GM18867 (cell line): ENCODE measurements at regions not wholly inside any gene's neighbourhood (a gene's known extent, or its start where the extent isn't known, plus 50 kb on each side); places are given as distances from the start of the nearest gene placed in this dataset.
"Not testable (repeated sequence)": the region's sequence is repeated elsewhere in the genome, so short reads cannot be mapped to it uniquely, and the experiment has no call there.

ENCODE experiments used
- ATAC-seq: cut with Tn5 transposase; IDR thresholded peaks from one replicate; pipeline ENCODE4 v1.9.1; 2021; ENCODE audit warnings: mild to moderate bottlenecking, moderate library complexity; ENCODE audit not compliant: unreplicated experiment

DNA sequence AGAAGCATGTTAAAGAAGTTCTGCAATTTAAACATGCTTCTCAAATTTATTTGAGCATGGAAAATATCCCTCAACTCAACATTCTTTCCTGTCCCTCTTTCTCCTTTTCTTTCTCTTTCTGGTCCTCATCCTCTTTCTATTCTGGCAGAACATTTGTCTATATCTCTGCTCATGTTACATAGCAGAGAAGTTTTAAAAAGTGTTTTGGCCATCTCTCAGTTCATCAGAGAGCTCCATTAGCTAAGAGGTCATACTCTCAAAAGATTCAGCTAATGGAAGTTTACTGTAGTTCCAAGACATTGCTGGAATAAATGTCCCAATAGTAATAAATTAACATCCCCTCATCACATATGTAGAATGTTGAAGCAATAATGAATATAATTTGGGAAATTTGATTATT is 53.5 kb downstream of the XCL2 start:
- no peak for ATAC-seq

DNA sequence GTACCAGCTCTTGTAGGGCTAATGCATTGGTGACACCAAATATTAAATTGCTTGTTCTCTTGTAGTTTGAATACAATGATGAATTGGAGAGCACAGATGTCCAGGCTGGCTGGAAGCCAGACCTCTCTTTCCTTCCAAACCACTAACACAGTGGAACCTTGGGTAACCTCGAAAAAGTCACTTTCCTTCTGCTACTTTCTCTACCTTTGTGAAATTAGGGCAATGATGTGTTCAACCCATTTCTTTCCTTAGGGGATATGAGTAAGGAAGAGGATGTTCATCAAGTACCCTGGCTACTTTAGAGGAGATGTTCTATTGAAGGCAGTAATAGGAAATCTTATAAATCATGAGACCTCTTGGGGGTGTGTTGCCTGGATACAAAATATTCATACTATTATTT is 55.7 kb downstream of the XCL2 start:
- ATAC-seq: no peak

DNA sequence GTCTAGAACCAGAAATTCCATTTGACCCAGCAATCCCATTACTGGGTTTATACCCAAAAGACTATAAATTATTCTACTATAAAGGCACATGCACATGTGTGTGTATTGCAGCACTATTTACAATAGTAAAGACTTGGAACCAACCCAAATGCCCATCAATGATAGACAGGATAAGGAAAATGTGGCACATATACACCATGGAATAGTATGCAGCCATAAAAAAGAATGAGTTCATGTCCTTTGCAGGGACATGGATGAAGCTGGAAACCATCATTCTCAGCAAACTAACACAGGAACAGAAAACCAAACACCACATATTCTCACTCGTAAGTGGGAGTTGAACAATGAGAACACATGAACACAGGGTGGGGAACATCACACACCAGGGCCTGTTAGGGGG is 57.0 kb downstream of the XCL2 start:
- not testable (repeated sequence) for ATAC-seq

DNA sequence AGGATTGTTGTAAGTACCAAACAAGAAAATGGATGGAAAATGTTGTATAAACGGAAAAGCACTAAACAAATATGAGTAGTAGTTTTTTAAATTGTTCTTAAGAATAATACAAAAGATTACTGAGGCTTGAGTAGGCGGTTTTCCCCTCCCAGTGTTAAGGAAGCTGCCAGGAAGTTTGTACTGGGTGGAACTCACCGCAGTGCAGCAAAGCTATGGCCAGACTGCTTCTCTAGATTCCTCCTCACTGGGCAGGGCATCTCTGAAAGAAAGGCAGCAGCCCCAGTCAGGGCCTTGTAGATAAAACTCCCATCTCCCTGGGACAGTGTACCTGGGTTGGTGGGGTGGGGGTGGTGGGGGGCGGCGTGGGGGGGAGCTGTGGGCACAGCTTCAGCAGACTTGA is 58.7 kb downstream of the XCL2 start:
- ATAC-seq: no peak

DNA sequence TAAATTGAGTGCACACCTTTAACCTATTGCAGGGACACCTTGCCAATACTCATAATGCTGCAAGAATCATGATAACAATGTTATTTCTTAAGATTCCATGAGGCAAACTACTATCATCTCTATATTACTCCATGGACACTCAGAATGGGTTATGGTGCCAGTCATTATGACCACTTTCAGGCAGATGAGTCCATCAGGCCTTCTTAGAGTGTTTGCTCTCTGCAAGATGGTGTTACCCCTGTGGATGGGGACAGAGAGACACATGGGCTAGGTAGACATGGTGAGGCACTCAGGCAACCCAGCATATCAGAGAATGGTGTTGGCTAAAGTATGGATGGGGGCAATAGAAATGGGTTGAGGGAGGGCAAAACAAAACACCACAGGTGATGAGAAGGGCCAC is 59.7 kb downstream of the XCL2 start:
- ATAC-seq: no peak

DNA sequence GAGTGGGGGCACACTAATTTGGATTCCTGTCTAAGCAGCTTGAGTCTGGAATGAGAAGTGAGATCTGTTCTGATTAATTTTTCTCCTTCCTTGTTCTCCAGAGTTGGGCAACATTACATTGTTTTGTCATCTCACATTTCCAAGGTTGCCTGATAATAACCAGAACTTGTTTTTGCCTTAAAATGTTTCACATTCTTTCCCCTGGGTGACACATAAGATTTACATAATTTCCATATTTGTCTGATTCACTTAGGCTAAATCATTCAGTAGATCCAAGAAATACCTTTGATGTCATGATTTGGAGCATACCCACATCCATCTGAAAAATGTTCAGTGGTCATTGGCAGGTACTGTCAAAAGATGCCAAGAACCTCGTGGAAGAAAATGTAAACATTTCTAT is 60.3 kb downstream of the XCL2 start:
- no peak for ATAC-seq

DNA sequence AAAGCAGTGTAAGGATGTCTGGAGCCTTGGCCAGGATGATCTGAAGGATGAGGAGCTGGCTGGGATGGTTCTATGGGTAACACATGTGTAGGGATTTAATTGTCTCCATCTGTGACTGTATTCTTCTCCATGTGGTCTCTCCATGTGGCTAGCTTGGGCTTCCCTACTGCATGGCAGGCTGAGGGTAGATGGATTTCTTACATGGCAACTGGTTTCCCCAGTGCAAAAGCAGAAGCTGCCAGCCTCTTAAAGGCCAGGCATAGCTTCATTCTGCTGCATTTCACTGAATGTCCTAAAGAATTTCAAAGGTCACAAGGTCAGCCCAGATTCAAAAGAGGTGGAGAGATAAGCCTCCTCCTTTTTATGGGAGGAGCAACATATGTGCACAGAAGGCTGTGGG is 61.7 kb downstream of the XCL2 start:
- no peak for ATAC-seq

DNA sequence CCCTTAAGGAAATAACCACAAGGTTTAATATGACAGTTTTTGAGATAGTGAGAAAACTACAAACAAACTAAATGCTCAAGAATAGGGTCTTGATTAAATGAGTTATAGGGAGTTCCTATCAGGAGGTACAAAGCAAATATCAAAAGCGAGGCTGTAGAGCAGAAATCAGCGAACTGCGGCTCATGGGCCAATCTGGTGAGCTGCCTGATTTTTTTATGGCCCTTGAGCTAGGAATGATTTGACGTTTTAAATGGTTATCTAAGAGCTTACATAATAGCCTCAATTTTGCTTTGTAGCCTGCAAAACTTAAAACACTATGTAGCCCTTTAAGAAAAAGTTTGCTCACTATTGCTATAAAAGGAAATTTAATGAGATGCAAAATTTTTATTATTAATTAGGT is 62.2 kb downstream of the XCL2 start:
- ATAC-seq: no peak

DNA sequence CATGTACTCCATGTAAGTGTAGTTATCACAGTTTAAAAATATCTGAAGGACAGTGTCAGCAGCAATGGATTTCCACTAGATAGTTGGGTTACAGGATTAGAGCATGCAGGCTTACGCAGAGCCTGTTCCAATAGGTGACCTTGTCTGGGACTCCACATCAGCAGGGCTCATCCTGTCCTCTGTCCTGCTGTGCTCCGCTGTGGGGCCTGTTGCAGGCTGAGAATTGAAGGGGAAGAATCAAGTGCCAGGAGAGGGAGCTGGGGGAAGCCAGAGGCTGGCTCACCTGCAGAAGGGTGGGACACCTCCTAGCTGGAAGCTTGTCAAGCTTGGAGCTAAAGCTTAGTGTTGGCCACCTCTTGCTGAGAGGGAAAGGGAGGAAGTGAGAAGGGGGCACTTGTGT is 62.8 kb downstream of the XCL2 start:
- ATAC-seq: no peak

DNA sequence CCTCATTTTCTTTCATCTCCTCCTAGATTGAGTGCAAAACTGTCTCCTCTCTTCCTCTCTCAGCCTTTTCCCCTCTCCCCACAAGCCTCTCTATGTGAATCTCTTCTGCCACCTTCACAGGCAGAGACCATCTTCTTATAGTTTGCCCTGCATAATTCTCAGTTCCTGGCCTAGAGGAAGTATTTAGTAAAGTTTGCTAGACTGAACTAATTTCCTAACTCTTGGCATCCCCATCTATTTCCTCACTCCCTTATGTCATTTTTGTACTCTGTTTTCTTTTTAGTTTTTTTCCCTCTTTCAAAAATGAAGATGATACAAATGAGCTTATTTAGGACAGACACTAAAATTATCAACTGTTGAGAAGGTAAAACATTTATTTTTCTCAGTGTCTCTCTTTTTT is 66.0 kb downstream of the XCL2 start:
- no peak for ATAC-seq

DNA sequence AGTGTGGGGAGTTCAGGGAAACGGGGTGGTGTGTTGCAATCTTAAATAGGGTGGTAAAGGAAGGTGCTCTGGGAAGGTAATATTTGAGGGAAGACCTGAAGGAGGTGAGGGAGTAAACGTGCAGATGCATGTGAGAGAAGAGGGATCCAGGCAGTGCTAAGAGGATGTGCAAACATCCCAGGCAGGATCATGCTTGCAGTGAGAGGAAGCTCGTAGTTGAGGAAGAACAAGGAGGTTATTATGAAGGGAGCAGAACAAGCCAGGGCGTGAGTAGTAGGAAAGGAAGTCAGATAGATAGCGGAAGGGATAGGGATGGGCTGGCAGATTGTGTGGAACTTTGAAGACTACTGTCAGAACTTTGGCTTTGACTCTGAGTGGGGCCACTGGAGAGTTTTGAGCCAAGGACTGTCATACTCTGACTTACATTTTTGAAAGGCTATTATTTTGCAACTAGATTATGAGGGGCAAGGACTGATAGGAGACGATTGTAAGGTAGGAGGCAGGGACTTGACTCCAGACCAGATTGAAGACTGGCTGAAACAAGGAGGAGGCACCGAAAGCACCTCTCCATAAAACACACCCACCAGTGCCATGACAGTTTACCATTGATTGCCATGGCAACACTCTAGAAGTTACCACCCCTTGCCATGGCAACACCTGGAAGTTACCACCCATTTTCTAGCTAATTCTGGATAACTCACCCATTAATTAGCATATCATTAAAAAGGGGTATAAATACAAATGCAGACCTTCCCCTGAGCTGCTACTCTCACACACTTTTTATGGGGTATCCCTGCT is 67.0 kb downstream of the XCL2 start:
- no peak for ATAC-seq

DNA sequence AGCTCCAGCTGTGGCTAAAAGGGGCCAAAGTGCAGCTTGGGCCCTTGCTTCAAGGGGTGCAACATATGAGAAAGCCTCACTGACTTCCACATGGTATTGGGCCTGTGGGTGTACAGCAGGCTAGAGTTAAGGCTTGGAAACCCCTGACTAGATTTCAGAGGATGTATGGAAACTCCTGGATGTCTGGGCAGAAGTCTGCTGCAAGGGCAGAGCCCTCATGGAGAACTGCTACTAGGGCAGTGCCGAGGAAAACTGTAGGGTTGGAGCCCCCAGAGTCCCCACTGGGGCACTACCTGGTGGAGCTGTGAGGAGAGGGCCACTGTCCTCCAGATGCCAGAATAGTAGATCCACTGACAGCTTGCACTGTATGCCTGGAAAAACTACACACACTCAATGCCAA is 69.5 kb downstream of the XCL2 start:
- ATAC-seq: no peak

DNA sequence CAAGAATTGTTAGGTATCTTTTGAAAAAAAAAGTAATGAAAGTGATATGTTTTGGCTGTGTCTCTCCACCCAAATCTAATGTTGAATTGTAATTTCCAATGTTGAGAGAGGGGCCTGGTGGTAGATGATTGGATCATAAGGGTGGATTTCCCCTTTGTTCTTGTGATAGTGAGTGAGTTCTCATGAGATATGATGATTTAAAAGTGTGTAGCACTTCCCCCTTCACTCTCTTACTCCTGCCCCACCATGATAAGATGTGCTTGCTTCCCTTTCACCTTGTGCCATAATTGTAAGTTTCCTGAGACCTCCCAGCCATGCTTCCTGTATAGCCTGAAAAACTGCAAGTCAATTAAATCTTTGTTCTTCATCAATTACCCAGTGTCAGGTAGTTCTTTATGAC is 70.7 kb downstream of the XCL2 start:
- no peak for ATAC-seq

DNA sequence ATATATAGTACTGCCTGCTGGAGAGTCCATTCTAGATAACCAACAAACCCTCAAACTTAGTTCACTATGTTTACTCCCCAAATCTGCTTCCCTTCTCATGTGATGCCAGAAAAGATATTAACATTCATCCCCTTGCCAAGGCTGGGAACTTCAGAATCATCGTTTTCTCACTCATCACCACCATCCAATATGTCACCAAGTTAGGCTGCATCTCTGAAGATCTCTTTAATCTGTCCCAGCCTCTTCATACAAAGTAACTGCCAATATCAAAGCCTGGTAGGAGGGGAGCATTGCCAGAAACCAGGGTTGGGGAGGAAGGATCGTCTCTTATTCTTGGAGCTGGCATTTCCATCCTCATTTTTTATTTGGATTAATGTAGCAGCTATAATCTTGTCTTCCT is 71.6 kb downstream of the XCL2 start:
- ATAC-seq: no peak

DNA sequence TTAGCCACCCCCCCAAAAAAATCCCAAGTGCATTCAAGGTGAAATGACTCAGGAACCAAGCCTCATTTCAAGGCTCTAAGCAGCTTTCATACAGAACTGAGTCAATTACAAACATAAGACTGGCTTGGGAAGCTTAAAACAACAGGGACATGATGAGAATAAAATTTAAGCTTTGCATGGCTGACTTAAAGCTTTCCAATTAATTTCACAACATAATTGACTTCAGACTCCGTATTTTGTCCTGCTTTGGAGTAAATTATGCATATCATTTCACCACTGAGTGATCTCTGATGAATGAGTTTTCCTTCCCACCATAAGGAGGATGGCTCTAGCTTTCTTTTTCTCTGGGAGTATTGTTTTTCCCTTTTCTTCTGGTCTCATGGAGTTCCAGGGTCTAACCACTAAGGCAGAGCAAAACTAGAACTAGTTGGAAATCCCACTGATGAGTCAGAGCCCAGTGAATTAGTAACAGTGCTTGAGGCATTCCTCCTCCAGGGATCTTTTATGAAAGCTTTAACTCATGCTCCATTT is 72.8 kb downstream of the XCL2 start:
- ATAC-seq: no peak

DNA sequence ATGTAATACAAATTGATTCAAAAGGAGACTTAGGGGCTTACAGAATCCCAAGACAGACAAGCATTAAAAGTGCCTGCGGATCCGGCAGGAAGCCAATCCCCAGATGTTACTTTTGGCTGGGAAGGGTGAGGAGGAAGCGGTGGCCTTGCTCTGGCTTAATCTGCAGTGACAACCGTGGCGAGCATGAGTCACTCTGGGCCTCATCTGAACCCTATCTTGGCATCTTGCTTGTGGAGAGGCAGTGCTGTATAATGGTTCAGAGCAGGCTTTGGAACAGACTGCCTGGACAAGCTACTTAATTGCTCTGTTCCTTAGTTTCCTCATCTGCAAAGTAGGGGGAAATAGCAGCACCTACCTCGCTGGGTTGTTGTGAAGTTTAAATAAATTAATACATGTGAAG is 74.1 kb downstream of the XCL2 start:
- no peak for ATAC-seq

DNA sequence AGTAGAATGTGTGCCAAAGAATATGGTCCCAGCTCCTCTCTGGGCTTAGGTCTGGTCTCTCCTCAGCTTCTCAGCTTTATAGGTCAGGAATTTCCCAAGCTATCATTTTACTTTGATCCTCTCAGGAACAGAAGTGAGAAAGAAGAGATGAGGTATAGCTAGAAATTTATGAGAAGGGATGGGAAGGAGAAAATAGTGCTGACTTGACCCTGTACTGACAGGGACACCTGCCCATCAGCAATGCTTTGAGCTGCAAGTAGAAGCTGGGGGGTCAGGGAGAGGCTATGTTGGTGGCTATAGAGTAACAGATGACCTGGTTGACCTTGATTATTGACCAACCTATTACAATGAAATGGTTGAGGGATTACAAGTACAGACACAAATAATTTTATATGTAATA is 75.0 kb downstream of the XCL2 start:
- no peak for ATAC-seq

DNA sequence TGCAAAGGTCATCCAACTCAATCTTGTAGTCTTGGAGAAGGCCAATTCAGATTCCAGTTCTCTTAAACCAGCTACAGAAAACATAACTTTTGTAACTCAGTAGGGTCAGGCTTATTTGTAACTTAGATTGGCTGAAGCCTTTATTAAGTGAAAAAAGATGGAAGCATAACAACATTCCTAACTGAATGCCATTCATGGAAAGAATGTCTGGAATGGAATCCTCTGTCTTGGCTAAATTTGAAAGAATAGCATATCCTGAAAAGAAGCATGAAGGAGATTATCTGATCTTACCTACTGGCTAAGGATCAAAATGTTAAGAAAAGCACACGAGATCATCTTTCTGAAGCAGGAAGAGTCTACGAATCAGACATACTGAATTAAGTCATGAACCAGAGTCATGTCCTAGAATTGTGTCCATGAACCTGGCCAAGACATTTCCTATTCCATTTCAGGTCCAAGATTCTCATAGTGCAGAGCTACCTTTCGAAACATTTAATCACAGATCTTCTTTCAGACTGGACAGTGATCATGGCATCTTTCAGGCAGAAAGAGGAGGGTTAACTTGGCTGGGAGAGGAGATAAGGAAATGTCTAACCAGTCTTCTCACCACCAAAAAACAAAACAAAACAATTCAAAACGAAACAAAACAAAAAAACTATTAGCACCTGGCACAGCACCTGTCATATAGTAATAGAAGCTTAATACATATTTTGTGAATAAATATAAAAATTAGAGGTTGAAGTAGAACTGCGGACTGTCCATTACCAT is 75.6 kb downstream of the XCL2 start:
- ATAC-seq: no peak

DNA sequence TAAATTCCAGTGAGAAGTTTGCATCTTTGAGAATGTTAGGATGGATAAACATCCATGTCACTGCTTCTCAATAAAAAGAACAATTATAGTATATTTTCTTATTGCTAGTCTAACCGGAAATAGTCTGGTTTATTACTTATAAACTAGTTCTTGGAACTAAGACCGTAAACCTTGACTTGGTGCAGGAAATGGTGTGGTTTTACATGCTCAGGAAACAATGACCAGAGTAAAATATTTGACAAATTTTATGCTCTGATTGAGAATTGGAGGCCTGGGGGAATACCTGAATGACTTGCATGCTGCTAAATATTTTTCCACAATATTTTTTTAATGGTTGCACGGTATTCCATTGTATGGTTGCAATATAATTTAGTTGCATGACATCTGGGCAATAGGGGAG is 76.3 kb downstream of the XCL2 start:
- ATAC-seq: no peak

DNA sequence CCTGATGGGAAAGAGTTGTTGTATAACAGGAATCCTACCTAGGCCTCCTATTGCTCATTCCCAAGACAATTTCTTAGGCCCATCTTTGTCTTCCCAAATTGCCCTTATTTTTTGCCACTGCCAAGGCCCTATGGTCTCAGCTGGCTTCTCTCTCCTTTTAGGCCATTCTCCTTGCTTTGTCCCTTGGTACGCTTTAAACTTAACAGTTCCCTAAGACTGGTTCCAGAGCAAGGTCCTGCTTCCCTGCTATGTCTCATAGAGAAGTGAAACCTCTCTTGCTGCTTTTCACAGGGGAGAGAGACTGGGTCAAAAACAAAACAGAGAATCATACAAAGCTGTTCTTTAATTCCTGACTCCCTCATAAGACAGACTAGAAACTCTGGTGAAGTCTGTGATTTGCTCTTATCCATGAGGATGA is 77.1 kb downstream of the XCL2 start:
- peak; percentile 60 for ATAC-seq

DNA sequence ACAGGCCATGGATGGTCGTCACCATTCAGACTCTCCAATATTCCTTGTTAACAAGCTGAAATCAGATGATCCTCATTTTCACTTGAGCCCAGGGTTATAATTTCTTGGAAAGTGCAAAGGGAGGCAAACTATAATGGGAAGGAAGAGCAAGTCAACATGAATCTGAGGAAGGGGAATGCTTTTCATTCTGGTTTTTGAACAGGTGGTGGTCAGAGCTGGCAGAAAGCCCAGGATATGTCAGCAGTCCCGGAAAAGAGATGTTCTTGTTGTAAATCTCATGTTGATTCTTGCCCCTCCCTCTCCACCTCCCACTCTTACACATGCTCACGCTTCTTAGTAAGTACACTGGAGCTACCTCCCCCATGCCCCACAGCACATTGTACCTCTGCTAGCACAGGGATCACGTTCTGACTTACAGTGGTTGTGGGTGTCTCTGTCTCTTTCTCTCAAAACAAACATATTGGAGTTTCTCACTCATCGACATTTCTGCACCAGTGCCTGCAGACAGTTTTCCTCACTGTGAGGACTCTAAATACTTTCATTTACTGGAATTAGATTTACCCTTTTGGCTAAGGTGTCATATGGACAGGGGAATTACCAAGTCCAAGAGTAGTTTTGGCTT is 77.6 kb downstream of the XCL2 start:
- peak; percentile 67 for ATAC-seq

DNA sequence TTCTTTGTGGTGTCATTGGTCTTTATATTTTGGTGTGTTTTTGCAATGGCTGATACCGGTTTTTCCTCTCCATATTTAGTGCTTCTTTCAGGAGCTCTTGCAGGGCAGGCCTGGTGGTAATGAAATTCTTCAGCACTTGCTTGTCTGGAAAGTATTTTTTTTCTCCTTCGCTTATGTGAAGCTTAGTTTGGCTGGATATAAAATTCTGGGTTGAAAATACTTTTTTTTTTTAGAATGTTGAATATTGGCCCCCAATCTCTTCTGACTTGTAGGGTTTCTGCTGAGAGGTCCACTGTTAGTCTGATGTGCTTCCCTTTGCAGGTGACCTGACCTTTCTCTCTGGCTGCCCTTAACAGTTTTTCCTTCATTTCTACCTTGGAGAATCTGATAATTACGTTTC is 82.7 kb downstream of the XCL2 start:
- not testable (repeated sequence) for ATAC-seq
